ENCODE measurements at regions not wholly inside any gene's neighbourhood (a gene's known extent, or its start where the extent isn't known, plus 50 kb on each side); places are given as distances from the start of the nearest gene placed in this dataset.

- Histone ChIP-seq H3K27me3 (ENCODE audit: insufficient read depth, low read depth, low read length) (no peaks in the 10 kb centered on the region), H3K9me3 (ENCODE audit: low read length) (no peaks in the 10 kb centered on the region), H2AFZ (ENCODE audit: low read depth, low read length) (no peak overlapping the region), H3K9me2 (ENCODE audit: insufficient read depth, low read length) (no peaks in the 10 kb centered on the region), H3K4me2 (ENCODE audit: low read length) (no peak overlapping the region), H4K20me1 (ENCODE audit: insufficient read depth) (no peaks in the 10 kb centered on the region), H3K79me2 (replicated peaks; ENCODE audit: insufficient read depth, low read length) (no peaks in the 10 kb centered on the region), H3F3A (ENCODE audit: insufficient read depth, low read length, poor library complexity, severe bottlenecking) (no peaks in the 10 kb centered on the region), H3K27ac (ENCODE audit: low read length) (no peak overlapping the region), H3K4me3 (ENCODE audit: low read length) (no peak overlapping the region), H3K36me3 (ENCODE audit: insufficient read depth, low read length) (no peaks in the 10 kb centered on the region), H3K9ac (ENCODE audit: low read length) (no peak overlapping the region)
- TF ChIP-seq REST (IDR thresholded peaks at IDR 0.05; ENCODE audit: borderline replicate concordance) = no peak
- TF ChIP-seq MXI1 (conservative IDR thresholded peaks at IDR 0.05; ENCODE audit: poor library complexity, severe bottlenecking) = no peak
- TF ChIP-seq EP300 (conservative IDR thresholded peaks at IDR 0.05; ENCODE audit: poor library complexity, severe bottlenecking) = no peak
- no peak for TF ChIP-seq TAF1 (IDR thresholded peaks at IDR 0.05; ENCODE audit: low read depth)
- no peak for TF ChIP-seq RAD21 (conservative IDR thresholded peaks at IDR 0.05)
- no peak for TF ChIP-seq CTCF (IDR thresholded peaks at IDR 0.05; ENCODE audit: poor library complexity, severe bottlenecking)
Observed at GRCh38 chr14:83558946-83559345, 1971.0 kb upstream of the FLRT2 start.

GRCh38 chr14:83559721-83560120 is 1970.2 kb upstream of the FLRT2 start:
- H3K27me3 ChIP-seq (ENCODE audit: insufficient read depth, low read depth, low read length) = no peaks in the 10 kb centered on the region
- TF ChIP-seq TAF1 (IDR thresholded peaks at IDR 0.05; ENCODE audit: low read depth) (no peak), SMC3 (conservative IDR thresholded peaks at IDR 0.05; ENCODE audit: poor library complexity) (no peak), CTCF (IDR thresholded peaks at IDR 0.05; ENCODE audit: poor library complexity, severe bottlenecking) (no peak), POLR2AphosphoS5 (IDR thresholded peaks at IDR 0.05) (no peak), MXI1 (conservative IDR thresholded peaks at IDR 0.05; ENCODE audit: poor library complexity, severe bottlenecking) (no peak), EP300 (conservative IDR thresholded peaks at IDR 0.05; ENCODE audit: poor library complexity, severe bottlenecking) (no peak), RAD21 (conservative IDR thresholded peaks at IDR 0.05) (no peak), REST (IDR thresholded peaks at IDR 0.05; ENCODE audit: borderline replicate concordance) (no peak), EZH2 (IDR thresholded peaks at IDR 0.05; ENCODE audit: borderline replicate concordance, insufficient read depth, low read length, poor library complexity, severe bottlenecking) (no peak)

More at GRCh38 chr14:83559721-83560120, 1970.2 kb upstream of the FLRT2 start:
- no peaks in the 10 kb centered on the region for H3K79me2 ChIP-seq (replicated peaks; ENCODE audit: insufficient read depth, low read length)
- no peak overlapping the region for H3K4me2 ChIP-seq (ENCODE audit: low read length)
- no peaks in the 10 kb centered on the region for H3F3A ChIP-seq (ENCODE audit: insufficient read depth, low read length, poor library complexity, severe bottlenecking)
- H2AFZ ChIP-seq (ENCODE audit: low read depth, low read length) = no peak overlapping the region
- no peak overlapping the region for H3K27ac ChIP-seq (ENCODE audit: low read length)
- H3K9ac ChIP-seq (ENCODE audit: low read length) = no peak overlapping the region
- H3K36me3 ChIP-seq (ENCODE audit: insufficient read depth, low read length) = no peaks in the 10 kb centered on the region
- no peaks in the 10 kb centered on the region for H3K9me3 ChIP-seq (ENCODE audit: low read length)
- no peak overlapping the region for H3K4me3 ChIP-seq (ENCODE audit: low read length)
- no peaks in the 10 kb centered on the region for H3K9me2 ChIP-seq (ENCODE audit: insufficient read depth, low read length)
- no peaks in the 10 kb centered on the region for H4K20me1 ChIP-seq (ENCODE audit: insufficient read depth)
